ENCODE measurements at regions not wholly inside any gene's neighbourhood (a gene's known extent, or its start where the extent isn't known, plus 50 kb on each side); places are given as distances from the start of the nearest gene placed in this dataset.

DNA sequence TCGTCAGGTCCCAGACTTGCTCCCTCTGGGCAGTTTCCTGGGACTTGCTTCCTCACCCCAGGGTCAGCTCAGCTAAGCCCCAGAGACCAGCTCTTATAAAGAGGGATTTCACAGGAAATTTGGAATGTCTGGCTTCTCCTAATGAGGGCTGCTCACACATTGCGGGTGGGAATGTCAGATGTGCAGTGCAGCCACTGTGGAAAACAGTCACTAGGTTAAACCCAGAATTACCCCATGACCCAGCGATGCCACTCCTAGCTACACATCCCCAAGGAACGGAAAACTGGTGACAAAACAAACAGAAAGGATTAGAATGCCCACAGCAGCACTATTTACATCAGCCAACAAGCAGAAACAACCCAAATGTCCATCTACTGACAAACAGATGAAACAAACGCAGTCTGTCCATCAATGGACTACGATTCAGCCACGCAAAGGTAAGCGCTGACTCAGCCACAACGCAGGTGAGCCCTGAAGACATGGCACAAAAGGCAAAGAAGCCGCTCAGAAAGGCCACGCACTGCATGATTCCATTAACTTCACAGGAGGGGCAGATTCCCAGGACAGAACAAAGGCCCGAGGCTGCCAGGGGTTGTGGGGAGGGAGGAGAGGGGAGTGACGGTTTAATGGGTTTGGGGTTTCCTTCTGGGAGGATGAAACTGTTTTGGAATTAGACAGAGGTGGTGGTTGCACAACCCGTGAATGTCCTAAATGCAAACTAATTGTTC, 63.0 kb downstream of the NCOR2 start:
- TF ChIP-seq, protein P1, sequence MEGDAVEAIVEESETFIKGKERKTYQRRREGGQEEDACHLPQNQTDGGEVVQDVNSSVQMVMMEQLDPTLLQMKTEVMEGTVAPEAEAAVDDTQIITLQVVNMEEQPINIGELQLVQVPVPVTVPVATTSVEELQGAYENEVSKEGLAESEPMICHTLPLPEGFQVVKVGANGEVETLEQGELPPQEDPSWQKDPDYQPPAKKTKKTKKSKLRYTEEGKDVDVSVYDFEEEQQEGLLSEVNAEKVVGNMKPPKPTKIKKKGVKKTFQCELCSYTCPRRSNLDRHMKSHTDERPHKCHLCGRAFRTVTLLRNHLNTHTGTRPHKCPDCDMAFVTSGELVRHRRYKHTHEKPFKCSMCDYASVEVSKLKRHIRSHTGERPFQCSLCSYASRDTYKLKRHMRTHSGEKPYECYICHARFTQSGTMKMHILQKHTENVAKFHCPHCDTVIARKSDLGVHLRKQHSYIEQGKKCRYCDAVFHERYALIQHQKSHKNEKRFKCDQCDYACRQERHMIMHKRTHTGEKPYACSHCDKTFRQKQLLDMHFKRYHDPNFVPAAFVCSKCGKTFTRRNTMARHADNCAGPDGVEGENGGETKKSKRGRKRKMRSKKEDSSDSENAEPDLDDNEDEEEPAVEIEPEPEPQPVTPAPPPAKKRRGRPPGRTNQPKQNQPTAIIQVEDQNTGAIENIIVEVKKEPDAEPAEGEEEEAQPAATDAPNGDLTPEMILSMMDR (conservative IDR thresholded peaks at IDR 0.05), result no peak
- no peak for TF ChIP-seq ZFX (IDR thresholded peaks at IDR 0.05)

All from C4-2B (cell line).